Stimulated activated effector memory CD8-positive, alpha-beta T cell treated with anti-CD3 and anti-CD28 coated beads, Interleukin-12 subunit alpha, Interleukin-12 subunit beta, amount 100 ng/mL, for 72 hours (primary cell): ENCODE measurements at regions not wholly inside any gene's neighbourhood (a gene's known extent, or its start where the extent isn't known, plus 50 kb on each side); places are given as distances from the start of the nearest gene placed in this dataset.
"Not testable (repeated sequence)": the region's sequence is repeated elsewhere in the genome, so short reads cannot be mapped to it uniquely, and the experiment has no call there.

ENCODE experiments used
- ATAC-seq: fragments of 150-1000 bp; cut with Tn5 transposase; 2 replicates; pipeline ENCODE4 v1.10.0; 2021
- DNase-seq, 2 donors: peaks; one replicate each; pipeline ENCODE4 v3.0.0; 2021 to 2022; ENCODE audit warnings: low spot score in 2 of 2
- H3K27ac Mint-ChIP-seq: one replicate; pipeline ENCODE4 v1.8.0; 2022; ENCODE audit warnings: mild to moderate bottlenecking, mixed read lengths
- H3K36me3 Mint-ChIP-seq: one replicate; pipeline ENCODE4 v1.8.0; 2022; ENCODE audit warnings: mild to moderate bottlenecking, mixed read lengths
- H3K4me1 Mint-ChIP-seq: one replicate; pipeline ENCODE4 v1.8.0; 2022; ENCODE audit warnings: mixed read lengths
- H3K4me3 Mint-ChIP-seq: one replicate; pipeline ENCODE4 v1.8.0; 2022; ENCODE audit warnings: mild to moderate bottlenecking, mixed read lengths
- H3K9me3 Mint-ChIP-seq: one replicate; pipeline ENCODE4 v1.8.0; 2022; ENCODE audit warnings: mixed read lengths

DNA sequence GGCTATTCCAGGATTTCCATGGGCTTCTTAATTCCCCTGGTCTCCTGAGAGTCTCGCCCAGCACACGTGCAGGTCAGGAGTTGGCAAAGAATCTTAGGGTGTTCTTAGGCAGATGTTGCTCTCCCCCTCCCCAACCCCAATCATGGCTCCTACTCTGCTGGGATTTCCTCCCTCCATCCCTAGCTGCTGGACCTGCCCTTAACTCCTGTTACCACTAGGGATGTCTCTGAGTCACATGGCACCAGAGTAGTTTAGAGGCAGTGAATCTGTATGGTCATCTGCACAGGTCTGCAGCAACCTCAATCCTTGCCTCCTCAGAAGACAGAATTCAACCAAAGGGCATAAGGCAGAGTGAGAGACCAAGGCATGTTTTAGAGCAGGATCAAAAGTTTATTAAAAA, 51.8 kb upstream of the CHST3 start:
- H3K9me3 Mint-ChIP-seq: no peaks in the 10 kb centered on the region
- peaks cover 16% of the 10 kb centered on the region for H3K4me1 Mint-ChIP-seq
- no peak for ATAC-seq
- H3K36me3 Mint-ChIP-seq: no peaks in the 10 kb centered on the region
- DNase-seq: no peak
- H3K4me3 Mint-ChIP-seq: no peak overlapping the region
- no peak overlapping the region for H3K27ac Mint-ChIP-seq

DNA sequence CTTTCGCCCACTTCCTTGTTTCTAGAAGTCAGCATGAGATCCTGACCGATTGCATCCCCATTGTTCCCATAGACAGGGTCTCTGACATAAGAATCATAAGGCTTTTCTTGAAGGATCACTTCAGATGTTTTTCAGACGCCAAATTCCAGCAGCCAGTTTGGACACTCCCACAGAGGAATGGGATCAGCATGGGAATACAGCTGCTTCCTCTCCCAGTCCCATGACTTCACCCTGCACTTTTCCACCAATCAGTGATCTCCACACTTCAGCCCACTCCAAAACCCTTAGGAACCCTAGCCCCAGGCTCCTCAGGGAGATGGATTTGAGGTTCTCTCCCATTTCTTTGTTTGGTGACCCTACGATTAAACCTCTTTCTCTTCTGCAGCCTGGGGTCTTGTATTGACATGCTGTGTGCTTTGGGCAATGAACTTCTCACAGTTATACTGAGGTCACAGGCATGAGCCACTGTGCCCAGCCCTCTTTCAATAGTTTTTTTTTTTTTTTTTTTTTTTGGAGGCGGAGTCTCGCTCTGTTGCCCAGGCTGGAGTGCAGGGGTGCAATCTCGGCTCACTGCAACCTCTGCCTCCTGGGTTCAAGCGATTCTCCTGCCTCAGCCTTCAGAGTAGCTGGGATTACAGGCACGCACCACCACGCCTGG, 52.8 kb upstream of the CHST3 start:
- Mint-ChIP-seq H3K4me1 (peaks cover 16% of the 10 kb centered on the region), H3K9me3 (no peaks in the 10 kb centered on the region), H3K36me3 (no peaks in the 10 kb centered on the region), H3K27ac (no peak overlapping the region), H3K4me3 (no peak overlapping the region)
- DNase-seq (no peak), ATAC-seq (no peak)

DNA sequence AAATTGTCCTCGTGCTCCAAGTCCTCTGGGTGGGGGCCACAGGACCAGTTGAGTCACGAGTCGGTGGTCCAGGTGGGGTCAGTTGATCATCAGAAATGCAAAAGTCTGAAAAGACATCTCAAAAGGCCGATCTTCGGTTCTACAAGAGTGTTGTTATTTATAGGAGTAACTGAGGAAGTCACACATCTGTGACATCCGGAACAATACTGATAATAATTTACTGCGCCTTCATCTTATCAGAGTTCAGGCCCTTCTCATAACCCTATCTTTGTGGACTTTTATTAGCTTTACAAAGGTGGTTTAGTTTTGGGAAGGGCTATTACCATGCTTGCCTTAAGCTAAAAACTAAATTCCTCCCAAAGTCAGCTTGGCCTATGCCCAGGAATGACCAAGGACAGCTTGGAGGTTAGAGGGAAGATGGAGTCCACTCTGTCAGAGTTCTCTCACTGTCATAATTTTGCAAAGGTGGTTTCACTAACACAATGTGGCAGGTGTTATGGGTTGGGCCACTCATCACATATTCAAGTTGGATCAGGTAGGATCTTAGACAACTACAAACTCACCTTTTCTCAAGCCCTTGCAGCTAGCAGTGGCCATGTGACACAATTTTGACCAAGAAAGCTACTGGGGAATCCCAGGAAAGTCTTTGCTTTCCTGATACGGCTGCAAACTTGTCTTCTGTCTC, 54.7 kb upstream of the CHST3 start:
- ATAC-seq (no peak), DNase-seq (no peak)
- H3K4me3 Mint-ChIP-seq: no peak overlapping the region
- H3K36me3 Mint-ChIP-seq: no peaks in the 10 kb centered on the region
- H3K4me1 Mint-ChIP-seq: peaks cover 16% of the 10 kb centered on the region
- H3K27ac Mint-ChIP-seq: peak overlapping the region; percentile 4
- no peaks in the 10 kb centered on the region for H3K9me3 Mint-ChIP-seq

- Mint-ChIP-seq H3K9me3 (no peaks in the 10 kb centered on the region), H3K27ac (peak overlapping the region; percentile 4), H3K36me3 (no peaks in the 10 kb centered on the region), H3K4me3 (no peak overlapping the region), H3K4me1 (peaks cover 16% of the 10 kb centered on the region)
- ATAC-seq (no peak), DNase-seq (no peak)
Measured at GRCh38 chr10:71908998-71909397, 55.2 kb upstream of the CHST3 start.

- H3K36me3 Mint-ChIP-seq: no peaks in the 10 kb centered on the region
- ATAC-seq (no peak), DNase-seq (no peak)
- no peak overlapping the region for H3K27ac Mint-ChIP-seq
- H3K9me3 Mint-ChIP-seq: no peaks in the 10 kb centered on the region
- H3K4me1 Mint-ChIP-seq: peaks cover 16% of the 10 kb centered on the region
- H3K4me3 Mint-ChIP-seq: no peak overlapping the region
Measured at GRCh38 chr10:71905164-71905563, 54.1 kb upstream of the PSAP start.

- not testable (repeated sequence) for H3K27ac Mint-ChIP-seq, H3K4me1 Mint-ChIP-seq, H3K4me3 Mint-ChIP-seq, H3K36me3 Mint-ChIP-seq, DNase-seq, ATAC-seq, H3K9me3 Mint-ChIP-seq
Measured at GRCh38 chr10:71903636-71904250, 52.7 kb upstream of the PSAP start.

DNA sequence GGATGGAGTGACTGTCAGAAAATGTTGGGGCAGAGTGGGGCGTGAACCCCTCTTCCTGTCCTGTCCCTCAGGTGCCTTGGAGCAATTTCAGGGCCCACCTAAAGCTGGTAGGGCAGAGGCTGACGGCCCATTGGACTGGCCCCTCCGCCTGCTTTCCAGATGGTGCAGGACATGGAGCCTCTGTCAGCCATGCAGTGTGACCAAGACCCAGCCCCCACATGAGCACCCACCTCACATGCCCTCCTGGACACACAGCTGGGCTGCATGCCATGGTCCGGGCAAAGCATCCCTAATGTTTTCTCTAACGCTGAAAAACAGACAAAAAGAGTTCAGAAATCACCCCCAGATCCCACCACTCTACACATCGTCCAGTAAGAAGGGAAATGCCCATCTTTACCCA, 51.3 kb upstream of the PSAP start:
- Mint-ChIP-seq H3K27ac (no peak overlapping the region), H3K4me1 (no peaks in the 10 kb centered on the region), H3K36me3 (no peaks in the 10 kb centered on the region), H3K9me3 (no peaks in the 10 kb centered on the region), H3K4me3 (no peak overlapping the region)
- DNase-seq (no peak), ATAC-seq (no peak)
